HepG2 (cell line): ENCODE measurements at regions not wholly inside any gene's neighbourhood (a gene's known extent, or its start where the extent isn't known, plus 50 kb on each side); places are given as distances from the start of the nearest gene placed in this dataset.

Experiments
- FOXP1 ChIP-seq, 2 experiments: fragments of 450-650 bp in 1 of 2; IDR thresholded peaks; 2 replicates each; pipeline ENCODE4 v1.6.1; 2017 to 2018; ENCODE audit warnings: antibody characterized with exemption in 1 of 2
- MYNN ChIP-seq: sonication (generic); formaldehyde crosslinking; IDR thresholded peaks from 2 replicates; pipeline ENCODE4 v1.4.0; 2020; ENCODE audit warnings: mild to moderate bottlenecking, low read depth, missing genetic modification reagents
- PLSCR1 ChIP-seq: sonication (generic); formaldehyde crosslinking; IDR thresholded peaks from 2 replicates; pipeline ENCODE4 v1.5.0; 2020; ENCODE audit warnings: missing genetic modification reagents, mild to moderate bottlenecking, borderline replicate concordance
- RBAK ChIP-seq: sonication (generic); formaldehyde crosslinking; IDR thresholded peaks from 2 replicates; pipeline ENCODE4 v1.5.1; 2020; ENCODE audit warnings: mild to moderate bottlenecking, missing genetic modification reagents
- SAFB2 ChIP-seq: sonication (generic); formaldehyde crosslinking; IDR thresholded peaks from 2 replicates; pipeline ENCODE4 v1.5.1; 2020; ENCODE audit warnings: missing genetic modification reagents, low read depth, mild to moderate bottlenecking, borderline replicate concordance
- SIN3B ChIP-seq: fragments of 150-350 bp; IDR thresholded peaks from 2 replicates; pipeline ENCODE4 v1.6.1; 2014; ENCODE audit warnings: low read length
- TCF12 ChIP-seq, 2 experiments: fragments of 450-650 bp in 1 of 2; sonication (generic) in 1 of 2; formaldehyde crosslinking in 1 of 2; IDR thresholded peaks; 2 replicates each; pipeline versions ENCODE4 v1.6.1 to v1.8.0; 2017 to 2022; ENCODE audit warnings: antibody characterized with exemption in 1 of 2, mild to moderate bottlenecking in 1 of 2, missing genetic modification reagents in 1 of 2, moderate library complexity in 1 of 2
- YEATS2 ChIP-seq: sonication (generic); formaldehyde crosslinking; IDR thresholded peaks from 2 replicates; pipeline ENCODE4 v1.4.0; 2020; ENCODE audit warnings: missing genetic modification reagents, borderline replicate concordance
- ZFP1 ChIP-seq: IDR thresholded peaks from 2 replicates; pipeline ENCODE4 v1.6.1; 2016
- ZHX1 ChIP-seq: sonication (generic); formaldehyde crosslinking; IDR thresholded peaks from 2 replicates; pipeline ENCODE4 v1.8.1; 2022; ENCODE audit warnings: low read depth, mild to moderate bottlenecking, missing genetic modification reagents
- ZMYM2 ChIP-seq: sonication (generic); formaldehyde crosslinking; IDR thresholded peaks from 2 replicates; pipeline ENCODE4 v1.8.0; 2022; ENCODE audit warnings: mild to moderate bottlenecking, missing genetic modification reagents
- ZNF264 ChIP-seq: sonication (generic); formaldehyde crosslinking; IDR thresholded peaks from 2 replicates; pipeline ENCODE4 v1.4.0; 2020; ENCODE audit warnings: missing genetic modification reagents

- TF ChIP-seq TCF12 (IDR thresholded peaks at IDR 0.05), result no peak
- TF ChIP-seq TCF12 (CRISPR knock-in tag; IDR thresholded peaks at IDR 0.05), result no peak
- no peak for TF ChIP-seq ZNF264 (CRISPR knock-in tag)
- TF ChIP-seq PLSCR1 (CRISPR knock-in tag), result no peak
- no peak for TF ChIP-seq YEATS2 (CRISPR knock-in tag)
- no peak for TF ChIP-seq RBAK (CRISPR knock-in tag)
- no peak for TF ChIP-seq ZMYM2 (CRISPR knock-in tag)
- no peak for TF ChIP-seq SIN3B
- no peak for TF ChIP-seq MYNN (CRISPR knock-in tag)
- TF ChIP-seq ZFP1, result no peak
- no peak for TF ChIP-seq ZHX1 (CRISPR knock-in tag)
- no peak for TF ChIP-seq SAFB2 (CRISPR knock-in tag)
- no peak for TF ChIP-seq FOXP1 (IDR thresholded peaks at IDR 0.05)
- TF ChIP-seq FOXP1 (CRISPR knock-in tag; IDR thresholded peaks at IDR 0.05), result no peak
Observed at GRCh38 chr1:229941160-229941559, 125.9 kb upstream of the GALNT2 start (continued).
